ENCODE measurements at regions not wholly inside any gene's neighbourhood (a gene's known extent, or its start where the extent isn't known, plus 50 kb on each side); places are given as distances from the start of the nearest gene placed in this dataset.
A peak's percentile ranks its signal among the peaks of the same experiment; 100 is the strongest.

DNA sequence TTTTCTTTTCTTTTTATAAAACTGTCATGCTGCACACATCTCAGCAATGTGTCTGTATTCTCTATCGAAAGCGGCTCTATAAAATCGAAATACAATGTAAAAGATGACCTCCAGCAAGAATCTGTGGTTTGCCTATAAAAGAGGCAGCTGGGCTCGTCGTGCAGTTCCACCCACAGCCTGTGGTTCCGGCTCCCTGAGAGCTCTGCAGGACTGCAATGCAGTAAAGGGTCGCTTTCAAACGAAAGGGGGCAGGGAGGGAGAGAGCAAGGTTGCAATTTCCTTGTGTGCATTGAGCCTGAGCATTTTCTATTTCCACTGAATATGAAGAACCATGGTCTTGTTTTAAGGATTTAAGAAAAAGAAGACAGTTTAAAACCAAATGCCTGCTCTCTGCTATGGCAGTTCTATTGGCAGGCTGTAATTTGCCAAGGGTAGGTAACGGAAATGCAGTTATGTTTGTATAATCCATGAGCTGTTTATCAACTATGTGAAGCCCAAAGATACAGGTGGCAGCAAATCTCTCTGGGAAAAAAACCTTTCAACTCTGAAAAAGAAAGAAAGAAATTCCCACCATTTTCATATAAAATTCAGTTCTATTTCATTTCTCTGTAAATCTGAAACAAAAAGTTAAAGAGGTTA is 236.5 kb downstream of the HACE1 start:
- ChIA-PET CTCF (interaction anchor here (1.0 to 1.2 kb wide), 2 partner anchors 10 to 25 kb away, joined by 3 read pairs; no protein-coding TSS in a partner anchor), POLR2A (no interaction called here)
- peak; percentile 39 for DNase-seq (ENCODE audit: extremely low spot score)
- TF ChIP-seq ZNF384 (IDR thresholded peaks at IDR 0.05) (no peak), BHLHE40 (IDR thresholded peaks at IDR 0.05; ENCODE audit: borderline replicate concordance) (no peak), ARNT (IDR thresholded peaks at IDR 0.05) (no peak), ELF4 (IDR thresholded peaks at IDR 0.05) (no peak), FOXM1 (IDR thresholded peaks at IDR 0.05; ENCODE audit: borderline replicate concordance) (no peak), SUZ12 (IDR thresholded peaks at IDR 0.05) (no peak), FOXK2 (IDR thresholded peaks at IDR 0.05) (no peak), TARDBP (IDR thresholded peaks at IDR 0.05) (no peak), LEF1 (IDR thresholded peaks at IDR 0.05; ENCODE audit: borderline replicate concordance) (no peak), HDGF (IDR thresholded peaks at IDR 0.05; ENCODE audit: borderline replicate concordance) (no peak), SP1 (IDR thresholded peaks at IDR 0.05) (no peak), FOXA1 (IDR thresholded peaks at IDR 0.05) (no peak)
- TF ChIP-seq, protein P1, sequence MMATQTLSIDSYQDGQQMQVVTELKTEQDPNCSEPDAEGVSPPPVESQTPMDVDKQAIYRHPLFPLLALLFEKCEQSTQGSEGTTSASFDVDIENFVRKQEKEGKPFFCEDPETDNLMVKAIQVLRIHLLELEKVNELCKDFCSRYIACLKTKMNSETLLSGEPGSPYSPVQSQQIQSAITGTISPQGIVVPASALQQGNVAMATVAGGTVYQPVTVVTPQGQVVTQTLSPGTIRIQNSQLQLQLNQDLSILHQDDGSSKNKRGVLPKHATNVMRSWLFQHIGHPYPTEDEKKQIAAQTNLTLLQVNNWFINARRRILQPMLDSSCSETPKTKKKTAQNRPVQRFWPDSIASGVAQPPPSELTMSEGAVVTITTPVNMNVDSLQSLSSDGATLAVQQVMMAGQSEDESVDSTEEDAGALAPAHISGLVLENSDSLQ (IDR thresholded peaks at IDR 0.05) = no peak

DNA sequence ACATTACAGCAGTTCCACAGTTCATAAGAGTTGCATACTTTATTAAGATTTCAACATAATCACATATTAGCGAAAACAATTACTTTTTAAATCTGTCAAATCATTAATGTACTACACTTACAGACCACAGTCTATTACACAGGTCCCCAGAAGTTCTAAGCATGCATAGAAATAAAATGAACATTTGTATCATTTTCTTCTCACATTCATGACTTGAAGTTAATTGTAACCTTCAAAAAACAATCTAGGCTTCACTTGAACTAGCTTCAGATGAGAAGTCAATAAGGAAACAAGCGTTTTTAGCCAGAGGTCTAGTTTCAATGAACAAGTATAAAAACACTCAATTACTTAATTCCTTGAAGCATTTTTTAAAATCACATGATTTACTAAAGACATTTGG is 238.3 kb downstream of the HACE1 start:
- POLR2A ChIA-PET = no interaction called here
- DNase-seq (ENCODE audit: extremely low spot score) = no peak
- CTCF ChIA-PET = no interaction called here
- TF ChIP-seq CTBP1 (IDR thresholded peaks at IDR 0.05; ENCODE audit: borderline replicate concordance) (no peak), L3MBTL2 (conservative IDR thresholded peaks at IDR 0.05) (no peak), SUZ12 (IDR thresholded peaks at IDR 0.05) (no peak), TARDBP (IDR thresholded peaks at IDR 0.05) (no peak), ELF4 (IDR thresholded peaks at IDR 0.05) (no peak), ZNF384 (IDR thresholded peaks at IDR 0.05) (no peak), BHLHE40 (IDR thresholded peaks at IDR 0.05; ENCODE audit: borderline replicate concordance) (no peak), NFRKB (IDR thresholded peaks at IDR 0.05) (no peak), LEF1 (IDR thresholded peaks at IDR 0.05; ENCODE audit: borderline replicate concordance) (no peak)
- TF ChIP-seq, protein P1 (IDR thresholded peaks at IDR 0.05) = no peak

DNA sequence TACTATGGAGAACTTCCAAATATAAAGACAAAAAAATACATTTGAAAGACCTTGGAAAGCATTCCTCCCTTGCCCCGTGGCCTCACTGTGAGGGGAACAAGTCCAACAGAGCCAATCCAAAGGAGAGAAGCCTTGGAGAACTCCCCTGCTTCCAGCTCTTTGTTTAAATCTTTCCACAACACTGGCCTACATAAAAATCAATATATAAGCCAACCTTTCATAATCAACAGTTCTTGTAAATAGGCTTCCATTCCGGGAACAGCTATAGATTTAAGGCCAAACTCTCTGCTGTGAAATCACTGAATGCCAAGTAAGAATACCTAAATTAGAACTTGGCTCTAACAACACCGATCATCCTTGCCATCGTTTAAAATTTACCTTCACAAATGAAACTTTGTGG is 242.1 kb downstream of the HACE1 start:
- POLR2A ChIA-PET = no interaction called here
- no peak for DNase-seq (ENCODE audit: extremely low spot score)
- TF ChIP-seq FOXK2 (IDR thresholded peaks at IDR 0.05) (no peak), LEF1 (IDR thresholded peaks at IDR 0.05; ENCODE audit: borderline replicate concordance) (no peak), HDGF (IDR thresholded peaks at IDR 0.05; ENCODE audit: borderline replicate concordance) (no peak), TARDBP (IDR thresholded peaks at IDR 0.05) (no peak), SUZ12 (IDR thresholded peaks at IDR 0.05) (no peak), FOXM1 (IDR thresholded peaks at IDR 0.05; ENCODE audit: borderline replicate concordance) (no peak), NFRKB (IDR thresholded peaks at IDR 0.05) (no peak), ELF4 (IDR thresholded peaks at IDR 0.05) (no peak), ARNT (IDR thresholded peaks at IDR 0.05) (no peak), ZNF384 (IDR thresholded peaks at IDR 0.05) (no peak), FOXA1 (IDR thresholded peaks at IDR 0.05) (no peak), SP1 (IDR thresholded peaks at IDR 0.05) (no peak), BHLHE40 (IDR thresholded peaks at IDR 0.05; ENCODE audit: borderline replicate concordance) (no peak), L3MBTL2 (conservative IDR thresholded peaks at IDR 0.05) (no peak), CTBP1 (IDR thresholded peaks at IDR 0.05; ENCODE audit: borderline replicate concordance) (no peak)
- TF ChIP-seq, protein P1 (IDR thresholded peaks at IDR 0.05) = no peak
- CTCF ChIA-PET = no interaction called here

DNA sequence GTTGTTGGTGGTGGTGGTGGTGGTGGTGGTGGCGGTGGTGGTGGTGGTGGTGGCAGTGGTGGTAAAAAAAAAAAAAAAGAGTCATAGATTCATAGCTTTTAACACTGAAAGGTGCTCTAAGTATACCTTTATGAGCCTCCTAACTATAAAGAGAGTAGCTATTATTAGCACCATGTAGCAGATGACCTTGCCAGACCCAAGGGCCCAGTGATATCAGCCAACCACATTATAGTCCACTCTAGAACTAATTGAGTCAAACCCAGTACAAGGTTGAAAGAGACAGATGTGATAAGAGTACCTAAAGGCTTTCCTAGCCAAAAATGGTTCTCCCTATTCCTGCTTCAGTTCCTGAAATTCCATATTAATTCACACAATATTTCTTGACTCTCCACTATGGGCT is 245.3 kb downstream of the HACE1 start:
- no peak for TF ChIP-seq L3MBTL2 (conservative IDR thresholded peaks at IDR 0.05)
- TF ChIP-seq FOXA1 (IDR thresholded peaks at IDR 0.05) = no peak
- no peak for TF ChIP-seq NFRKB (IDR thresholded peaks at IDR 0.05)
- no peak for TF ChIP-seq ELF4 (IDR thresholded peaks at IDR 0.05)
- ChIA-PET CTCF (interaction anchor here (0.6 to 1.2 kb wide), 2 partner anchors 15 to 270 kb away, joined by 3 to 4 read pairs; no protein-coding TSS in a partner anchor), POLR2A (no interaction called here)
- no peak for DNase-seq (ENCODE audit: extremely low spot score)

DNA sequence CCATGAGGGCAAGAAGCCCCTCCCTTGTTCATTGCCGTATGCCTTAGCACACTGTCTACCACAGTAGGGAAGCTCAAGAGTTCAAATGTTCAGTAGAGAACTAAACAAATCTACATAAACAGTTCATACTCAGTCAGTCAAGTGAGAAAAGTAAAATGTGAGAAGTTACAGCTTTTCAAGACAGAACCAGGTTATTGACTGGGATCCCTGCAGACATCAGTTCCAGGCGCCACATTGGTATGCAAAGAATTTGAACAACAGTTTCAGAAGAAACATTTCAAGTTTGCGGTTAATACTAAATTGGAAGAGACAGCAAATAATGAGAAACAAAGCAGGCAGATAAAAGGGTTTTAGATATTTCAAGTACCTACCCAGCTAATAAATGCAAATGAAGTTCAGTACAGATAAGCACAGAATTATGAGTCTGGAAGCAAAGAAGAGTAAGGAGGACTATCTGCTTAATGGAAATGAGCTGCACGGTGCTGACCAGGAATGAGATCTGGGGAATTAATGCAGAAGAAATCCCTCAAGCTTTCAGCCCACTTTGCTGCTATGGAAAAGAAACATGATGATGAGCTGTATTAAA is 246.2 kb downstream of the HACE1 start:
- no peak for DNase-seq (ENCODE audit: extremely low spot score)
- POLR2A ChIA-PET = no interaction called here
- TF ChIP-seq BHLHE40 (IDR thresholded peaks at IDR 0.05; ENCODE audit: borderline replicate concordance) = no peak
- no peak for TF ChIP-seq L3MBTL2 (conservative IDR thresholded peaks at IDR 0.05)
- no peak for TF ChIP-seq HDGF (IDR thresholded peaks at IDR 0.05; ENCODE audit: borderline replicate concordance)
- no peak for TF ChIP-seq ZNF384 (IDR thresholded peaks at IDR 0.05)
- TF ChIP-seq LEF1 (IDR thresholded peaks at IDR 0.05; ENCODE audit: borderline replicate concordance) = no peak
- no peak for TF ChIP-seq FOXM1 (IDR thresholded peaks at IDR 0.05; ENCODE audit: borderline replicate concordance)
- no peak for TF ChIP-seq FOXK2 (IDR thresholded peaks at IDR 0.05)
- TF ChIP-seq SUZ12 (IDR thresholded peaks at IDR 0.05) = no peak
- CTCF ChIA-PET = interaction anchor here (1.1 to 1.2 kb wide), 2 partner anchors 10 to 14 kb away, joined by 3 read pairs; no protein-coding TSS in a partner anchor

DNA sequence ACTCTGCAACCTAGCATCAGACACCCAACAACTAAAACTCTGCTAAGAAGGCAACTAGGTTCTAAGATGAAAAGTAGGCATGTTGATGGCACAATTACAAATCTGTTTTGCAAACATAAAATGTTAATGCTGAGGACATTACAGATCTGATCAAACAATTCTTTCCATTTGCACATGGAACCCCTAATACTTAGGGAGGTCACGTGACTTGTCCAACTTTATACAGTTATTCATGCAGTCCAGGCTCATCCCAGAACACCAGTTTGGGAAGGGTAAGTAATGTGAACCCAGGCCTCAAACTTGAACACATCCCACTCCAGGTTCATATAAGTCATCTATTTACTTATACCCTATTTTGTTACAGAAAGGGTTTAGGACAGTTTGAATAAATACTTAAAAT is 247.2 kb downstream of the HACE1 start:
- CTCF ChIA-PET = no interaction called here
- POLR2A ChIA-PET = no interaction called here
- no peak for DNase-seq (ENCODE audit: extremely low spot score)
- TF ChIP-seq FOXM1 (IDR thresholded peaks at IDR 0.05; ENCODE audit: borderline replicate concordance) (no peak), NFRKB (IDR thresholded peaks at IDR 0.05) (no peak), ELF4 (IDR thresholded peaks at IDR 0.05) (no peak), ZNF384 (IDR thresholded peaks at IDR 0.05) (no peak), TARDBP (IDR thresholded peaks at IDR 0.05) (no peak), SP1 (IDR thresholded peaks at IDR 0.05) (no peak), CTBP1 (IDR thresholded peaks at IDR 0.05; ENCODE audit: borderline replicate concordance) (no peak), BHLHE40 (IDR thresholded peaks at IDR 0.05; ENCODE audit: borderline replicate concordance) (no peak), FOXK2 (IDR thresholded peaks at IDR 0.05) (no peak), L3MBTL2 (conservative IDR thresholded peaks at IDR 0.05) (no peak), LEF1 (IDR thresholded peaks at IDR 0.05; ENCODE audit: borderline replicate concordance) (no peak), HDGF (IDR thresholded peaks at IDR 0.05; ENCODE audit: borderline replicate concordance) (no peak)
- TF ChIP-seq, protein P1 (IDR thresholded peaks at IDR 0.05) = no peak
